Lower lobe of right lung (tissue), 2 donors: ENCODE measurements at regions not wholly inside any gene's neighbourhood (a gene's known extent, or its start where the extent isn't known, plus 50 kb on each side); places are given as distances from the start of the nearest gene placed in this dataset.

ENCODE experiments used
- ATAC-seq, 2 donors: fragments of 200-7000 bp; cut with Tn5 transposase; one replicate each; pipeline ENCODE4 v1.9.1; 2020 to 2022; ENCODE audit warnings: mild to moderate bottlenecking in 2 of 2, moderate library complexity in 2 of 2
- DNase-seq: peaks from one replicate; pipeline ENCODE4 v3.0.0-alpha.2; 2020
- H3K27ac ChIP-seq: fragments of 200-600 bp; one replicate; pipeline ENCODE4 v1.8.0; 2022
- H3K27me3 ChIP-seq: fragments of 200-600 bp; one replicate; pipeline ENCODE4 v1.8.0; 2022; ENCODE audit warnings: low read depth
- H3K36me3 ChIP-seq: fragments of 200-600 bp; one replicate; pipeline ENCODE4 v1.8.0; 2022; ENCODE audit warnings: mild to moderate bottlenecking
- H3K4me1 ChIP-seq: fragments of 200-600 bp; one replicate; pipeline ENCODE4 v1.8.0; 2022
- H3K4me3 ChIP-seq: fragments of 200-600 bp; one replicate; pipeline ENCODE4 v1.8.0; 2022; ENCODE audit warnings: mild to moderate bottlenecking
- H3K9me3 ChIP-seq: fragments of 200-600 bp; one replicate; pipeline ENCODE4 v1.8.0; 2022
- CTCF ChIP-seq: fragments of 200-600 bp; IDR thresholded peaks from one replicate; pipeline ENCODE4 v1.8.0; 2022; ENCODE audit warnings: antibody characterized with exemption, mild to moderate bottlenecking
- intact Hi-C: fragments of 100-400 bp; cut with DNase I; formaldehyde crosslinking; loops from one replicate; pipeline ENCODE4 v1.11.0; 2022
- donor health status: DM: no; HTN: yes; CAD: no; lungs with severe emphysema.

- ATAC-seq (no peak), DNase-seq (no peak)
- intact Hi-C loops: no loop called here
- Histone ChIP-seq H3K27me3 (no peaks in the 10 kb centered on the region), H3K4me3 (no peak overlapping the region), H3K4me1 (no peaks in the 10 kb centered on the region), H3K9me3 (no peaks in the 10 kb centered on the region), H3K27ac (no peak overlapping the region), H3K36me3 (no peaks in the 10 kb centered on the region)
- no peak for TF ChIP-seq CTCF
Measured at GRCh38 chr13:47213047-47213446, 316.2 kb upstream of the HTR2A start.

- TF ChIP-seq CTCF: no peak
- no peaks in the 10 kb centered on the region for H3K9me3 ChIP-seq
- ATAC-seq: no peak
- H3K4me1 ChIP-seq: no peaks in the 10 kb centered on the region
- H3K36me3 ChIP-seq: no peaks in the 10 kb centered on the region
- H3K27ac ChIP-seq: no peak overlapping the region
- H3K4me3 ChIP-seq: no peak overlapping the region
- H3K27me3 ChIP-seq: no peaks in the 10 kb centered on the region
- DNase-seq: no peak
- intact Hi-C loops: no loop called here
Measured at GRCh38 chr13:47211106-47211505, 314.3 kb upstream of the HTR2A start.

- no peak for TF ChIP-seq CTCF
- ATAC-seq: no peak
- intact Hi-C loops: no loop called here
- no peaks in the 10 kb centered on the region for H3K36me3 ChIP-seq
- no peaks in the 10 kb centered on the region for H3K9me3 ChIP-seq
- no peak for DNase-seq
- no peaks in the 10 kb centered on the region for H3K4me1 ChIP-seq
- no peak overlapping the region for H3K4me3 ChIP-seq
- no peaks in the 10 kb centered on the region for H3K27me3 ChIP-seq
- no peak overlapping the region for H3K27ac ChIP-seq
Measured at GRCh38 chr13:47206111-47206510, 309.3 kb upstream of the HTR2A start.

GRCh38 chr13:47190696-47191305 is 293.9 kb upstream of the HTR2A start:
- no peaks in the 10 kb centered on the region for H3K4me1 ChIP-seq
- DNase-seq: no peak
- no peaks in the 10 kb centered on the region for H3K27me3 ChIP-seq
- no peak overlapping the region for H3K27ac ChIP-seq
- TF ChIP-seq CTCF: no peak
- H3K4me3 ChIP-seq: no peak overlapping the region
- intact Hi-C loops: no loop called here
- H3K36me3 ChIP-seq: no peaks in the 10 kb centered on the region
- H3K9me3 ChIP-seq: no peaks in the 10 kb centered on the region
- no peak for ATAC-seq

GRCh38 chr13:47188802-47189201 is 291.9 kb upstream of the HTR2A start:
- TF ChIP-seq CTCF: no peak
- no peak overlapping the region for H3K4me3 ChIP-seq
- no peak overlapping the region for H3K27ac ChIP-seq
- H3K9me3 ChIP-seq: no peaks in the 10 kb centered on the region
- H3K4me1 ChIP-seq: no peaks in the 10 kb centered on the region
- DNase-seq: no peak
- H3K27me3 ChIP-seq: no peaks in the 10 kb centered on the region
- intact Hi-C loops: no loop called here
- H3K36me3 ChIP-seq: no peaks in the 10 kb centered on the region
- ATAC-seq: no peak

GRCh38 chr13:47186471-47186870 is 289.6 kb upstream of the HTR2A start:
- Histone ChIP-seq H3K27ac (no peak overlapping the region), H3K36me3 (no peaks in the 10 kb centered on the region), H3K4me1 (no peaks in the 10 kb centered on the region), H3K9me3 (no peaks in the 10 kb centered on the region), H3K4me3 (no peak overlapping the region), H3K27me3 (no peaks in the 10 kb centered on the region)
- intact Hi-C loops: no loop called here
- ATAC-seq (no peak), DNase-seq (no peak)
- no peak for TF ChIP-seq CTCF
